GM20431 (cell line): ENCODE measurements at regions not wholly inside any gene's neighbourhood (a gene's known extent, or its start where the extent isn't known, plus 50 kb on each side); places are given as distances from the start of the nearest gene placed in this dataset.
"Not testable (repeated sequence)": the region's sequence is repeated elsewhere in the genome, so short reads cannot be mapped to it uniquely, and the experiment has no call there.

Source experiments
- in situ Hi-C: fragments of 300-500 bp; cut with MseI, MboI; formaldehyde crosslinking; loops from one replicate; pipeline ENCODE4 v1.15.0; 2020; ENCODE audit warnings: low sequenced_read_pairs; ENCODE audit not compliant: unreplicated experiment

GRCh38 chr9:22215521-22215920, 206.4 kb upstream of the CDKN2B start:
- in situ Hi-C loops = no loop called here

DNA sequence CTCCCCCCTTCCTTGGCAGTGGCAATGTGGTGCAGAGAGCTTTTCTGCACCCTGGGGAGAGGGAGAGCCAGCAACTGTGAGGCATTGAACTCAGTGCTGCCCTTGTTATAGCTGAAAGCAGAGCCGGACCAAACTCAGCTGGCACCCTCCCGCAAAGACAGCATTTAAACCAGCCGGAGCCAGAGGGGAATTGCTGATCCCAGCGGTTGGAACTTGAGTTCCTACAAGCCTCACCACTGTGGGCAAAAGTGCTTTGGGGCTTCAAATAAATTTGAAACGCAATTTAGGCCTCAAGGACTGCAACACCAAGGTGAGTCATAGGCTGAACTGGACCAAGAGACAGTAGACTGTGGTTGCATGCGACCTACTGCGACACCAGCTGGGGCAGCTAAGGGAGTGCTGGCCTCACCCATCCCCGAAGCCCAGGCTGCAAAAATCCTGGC, 207.6 kb upstream of the CDKN2B start:
- in situ Hi-C loops = no loop called here

GRCh38 chr9:22217254-22217653, 208.1 kb upstream of the CDKN2B start:
- in situ Hi-C loops = no loop called here

DNA sequence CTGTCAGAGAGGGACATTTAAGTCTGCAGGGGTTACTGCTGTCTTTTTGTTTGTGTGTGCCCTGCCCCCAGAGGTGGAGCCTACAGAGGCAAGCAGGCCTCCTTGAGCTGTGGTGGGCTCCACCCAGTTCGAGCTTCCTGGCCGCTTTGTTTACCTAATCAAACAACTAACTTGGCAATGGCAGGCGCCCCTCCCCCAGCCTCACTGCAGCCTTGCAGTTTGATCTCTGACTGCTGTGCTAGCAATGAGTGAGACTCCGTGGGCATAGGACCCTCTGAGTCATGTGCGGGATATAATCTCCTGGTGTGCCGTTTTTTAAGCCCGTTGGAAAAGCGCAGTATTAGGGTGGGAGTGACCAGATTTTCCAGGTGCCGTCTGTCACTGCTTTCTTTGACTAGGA, 216.8 kb upstream of the CDKN2B start:
- in situ Hi-C loops = not testable (repeated sequence)

GRCh38 chr9:22227986-22228385, 218.6 kb upstream of the DMRTA1 start:
- in situ Hi-C loops = no loop called here

DNA sequence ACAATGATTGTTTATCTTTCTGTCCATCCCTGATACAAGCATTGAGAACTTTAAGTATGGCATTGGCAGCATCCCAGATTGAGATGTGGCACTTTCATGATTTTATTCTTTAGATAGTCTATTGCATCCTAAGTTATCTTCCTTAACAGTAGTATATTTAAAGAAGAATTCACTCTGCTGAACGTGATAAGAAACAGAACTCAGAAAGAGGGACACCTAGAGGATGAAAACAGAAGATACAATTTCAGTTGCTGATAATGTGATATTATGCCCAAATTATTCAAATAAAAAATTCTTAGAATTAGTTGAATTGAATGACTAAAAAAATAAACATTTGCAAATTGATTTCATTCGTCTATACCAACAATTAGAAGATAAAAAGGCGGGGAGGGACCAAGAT, 218.1 kb upstream of the DMRTA1 start:
- in situ Hi-C loops = no loop called here

GRCh38 chr9:22229069-22229468, 217.6 kb upstream of the DMRTA1 start:
- in situ Hi-C loops = no loop called here

GRCh38 chr9:22231309-22231708, 215.3 kb upstream of the DMRTA1 start:
- in situ Hi-C loops = loop anchor here (10.0 kb wide), 1 partner anchor 417 kb away; no protein-coding TSS in a partner anchor

GRCh38 chr9:22232971-22233370, 213.7 kb upstream of the DMRTA1 start:
- in situ Hi-C loops = loop anchor here (10.0 kb wide), 1 partner anchor 418 kb away; no protein-coding TSS in a partner anchor

DNA sequence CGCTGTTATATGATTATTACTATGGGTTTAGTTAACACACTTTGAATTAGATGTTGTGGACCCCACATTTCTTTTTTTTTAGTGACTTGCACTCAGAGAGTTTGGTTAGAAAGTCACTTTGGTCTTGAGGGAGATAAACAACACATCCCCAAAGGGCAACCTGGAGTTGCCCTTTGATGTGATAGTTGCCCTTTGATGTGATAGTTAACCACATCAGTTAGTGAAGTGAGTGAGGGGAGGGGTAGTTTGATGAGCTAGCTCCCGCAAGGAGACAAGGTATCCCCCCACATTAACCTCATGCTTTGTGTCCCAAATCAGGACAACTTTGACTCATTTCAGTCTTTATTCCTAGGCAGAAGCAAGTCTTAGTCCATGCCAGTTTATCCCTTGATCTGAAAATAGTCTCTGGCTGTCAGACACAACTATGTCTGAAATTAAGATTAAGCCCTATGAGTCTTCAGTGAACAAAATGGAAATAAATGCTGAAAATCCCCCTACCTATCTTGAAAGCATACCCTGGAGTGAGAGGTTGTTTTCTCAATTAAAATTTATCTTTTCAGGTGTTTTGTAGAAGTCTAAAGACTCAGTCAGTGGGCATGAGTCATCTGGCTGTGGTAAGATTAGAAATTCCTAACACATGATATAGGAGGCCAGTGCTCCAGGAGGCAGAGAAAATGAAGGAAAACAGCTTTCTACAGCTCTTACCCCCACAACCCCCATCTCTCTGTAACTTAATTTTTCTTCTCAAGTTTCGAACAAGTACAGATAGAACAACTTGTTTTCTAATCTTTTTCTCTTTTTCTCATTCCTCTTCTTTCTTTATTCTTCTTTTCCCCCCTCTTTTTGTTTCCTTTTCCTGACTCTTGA, 208.9 kb upstream of the DMRTA1 start:
- in situ Hi-C loops = loop anchor here (10.0 kb wide), 1 partner anchor 423 kb away; no protein-coding TSS in a partner anchor

- in situ Hi-C loops = loop anchor here (10.0 kb wide), 1 partner anchor 424 kb away; no protein-coding TSS in a partner anchor
Observed at GRCh38 chr9:22238809-22239684, 207.6 kb upstream of the DMRTA1 start.

- in situ Hi-C loops = no loop called here
Observed at GRCh38 chr9:22240619-22241018, 206.0 kb upstream of the DMRTA1 start.

- in situ Hi-C loops = no loop called here
Observed at GRCh38 chr9:22241024-22241423, 205.6 kb upstream of the DMRTA1 start.

DNA sequence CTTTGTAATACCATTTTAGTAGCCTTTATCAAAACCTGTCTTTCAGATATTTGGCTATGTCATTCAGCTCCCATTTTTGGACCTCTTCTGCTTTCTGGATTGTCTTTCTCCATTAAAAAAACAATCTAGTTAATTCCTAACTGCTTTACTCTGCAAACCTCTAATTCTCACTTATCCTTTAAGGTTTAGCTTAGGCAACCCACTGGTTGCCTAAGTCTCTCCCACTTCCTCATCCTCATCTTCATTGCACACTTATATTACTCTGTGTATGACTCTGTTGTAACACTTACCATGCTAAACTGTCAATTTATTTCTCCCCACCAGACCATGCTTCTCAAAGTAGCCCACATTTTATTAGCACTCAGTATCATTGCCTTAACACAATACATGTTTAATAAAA, 205.0 kb upstream of the DMRTA1 start:
- in situ Hi-C loops = no loop called here

DNA sequence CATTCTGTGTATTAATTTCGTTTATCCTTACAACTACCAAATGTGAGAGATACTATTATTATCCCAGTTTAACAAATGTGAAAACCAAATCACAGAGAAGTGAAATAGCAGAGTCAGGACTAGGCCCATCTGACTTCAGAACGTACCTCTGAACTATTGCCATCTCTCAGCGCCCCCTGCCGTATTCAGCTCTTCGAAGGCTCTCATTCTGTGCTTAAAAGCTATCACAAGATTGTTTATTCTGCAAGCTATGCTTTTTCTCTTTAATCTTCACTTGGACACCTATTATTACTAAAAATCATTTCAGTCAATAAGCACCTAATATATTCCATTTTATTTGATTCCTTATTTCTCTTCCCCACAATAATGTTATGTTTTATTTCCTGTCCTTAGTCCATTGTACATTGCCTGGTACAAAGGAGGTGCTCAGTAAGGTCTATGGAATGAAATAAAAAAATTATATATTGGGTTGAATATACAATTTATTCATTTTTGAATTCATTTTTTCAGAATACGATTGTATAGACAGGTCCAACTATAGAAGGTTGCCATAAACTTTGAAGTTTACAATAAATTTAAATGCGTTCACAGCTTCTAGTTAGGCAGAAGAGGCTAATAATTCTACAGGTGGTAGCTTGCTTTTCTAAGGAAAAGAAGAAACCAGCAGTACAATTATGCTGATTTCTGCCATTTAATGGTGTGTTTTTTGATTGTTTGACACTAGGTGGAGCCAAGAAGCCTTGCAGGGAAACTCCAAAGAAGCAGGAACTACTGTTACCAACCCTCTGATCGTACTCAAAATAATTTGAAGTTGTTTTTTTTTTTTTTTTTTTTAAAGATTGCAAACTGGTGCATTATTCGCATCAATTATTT, 202.2 kb upstream of the DMRTA1 start:
- in situ Hi-C loops = no loop called here

DNA sequence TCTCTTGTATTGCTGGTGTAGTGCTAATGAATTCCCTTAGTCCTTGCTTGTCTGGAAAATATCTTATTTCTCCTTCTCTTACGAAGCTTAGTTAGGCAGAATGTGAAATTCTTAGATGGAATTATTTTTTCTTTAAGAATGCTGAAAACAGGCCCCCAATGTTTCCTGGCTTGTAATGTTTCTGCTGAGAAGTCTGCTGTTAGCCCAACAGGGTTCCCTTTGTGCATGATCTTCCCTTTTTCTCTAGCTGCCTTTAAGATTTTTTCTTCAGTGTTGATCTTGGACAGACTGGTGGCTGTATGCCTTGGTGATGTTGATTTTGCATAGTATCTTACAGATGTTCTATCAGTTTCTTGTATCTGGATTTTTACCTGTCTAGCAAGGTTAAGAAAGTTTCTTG, 191.3 kb upstream of the DMRTA1 start:
- in situ Hi-C loops = loop anchor here (25.0 kb wide), 2 partner anchors 93 to 207 kb away; no protein-coding TSS in a partner anchor

DNA sequence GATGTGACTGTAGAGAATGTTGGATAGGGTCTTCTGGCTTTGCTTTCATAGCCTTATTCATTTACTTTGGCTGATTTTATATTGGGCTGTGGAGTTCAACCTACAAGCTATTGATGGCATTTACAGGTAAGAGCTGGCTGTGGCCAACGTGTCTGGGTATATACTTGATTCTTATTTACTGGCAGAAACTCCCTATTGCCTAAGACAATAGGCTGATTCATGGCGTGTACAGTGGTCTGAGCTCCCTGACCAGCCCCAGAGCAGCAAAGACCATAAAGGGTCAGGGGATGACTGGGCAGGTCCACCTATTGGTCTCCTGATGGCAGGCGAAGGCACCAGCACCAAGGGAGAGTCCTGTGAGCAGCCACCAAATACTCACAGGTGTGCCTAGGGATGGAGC, 190.2 kb upstream of the DMRTA1 start:
- in situ Hi-C loops = loop anchor here (25.0 kb wide), 2 partner anchors 94 to 206 kb away; no protein-coding TSS in a partner anchor

DNA sequence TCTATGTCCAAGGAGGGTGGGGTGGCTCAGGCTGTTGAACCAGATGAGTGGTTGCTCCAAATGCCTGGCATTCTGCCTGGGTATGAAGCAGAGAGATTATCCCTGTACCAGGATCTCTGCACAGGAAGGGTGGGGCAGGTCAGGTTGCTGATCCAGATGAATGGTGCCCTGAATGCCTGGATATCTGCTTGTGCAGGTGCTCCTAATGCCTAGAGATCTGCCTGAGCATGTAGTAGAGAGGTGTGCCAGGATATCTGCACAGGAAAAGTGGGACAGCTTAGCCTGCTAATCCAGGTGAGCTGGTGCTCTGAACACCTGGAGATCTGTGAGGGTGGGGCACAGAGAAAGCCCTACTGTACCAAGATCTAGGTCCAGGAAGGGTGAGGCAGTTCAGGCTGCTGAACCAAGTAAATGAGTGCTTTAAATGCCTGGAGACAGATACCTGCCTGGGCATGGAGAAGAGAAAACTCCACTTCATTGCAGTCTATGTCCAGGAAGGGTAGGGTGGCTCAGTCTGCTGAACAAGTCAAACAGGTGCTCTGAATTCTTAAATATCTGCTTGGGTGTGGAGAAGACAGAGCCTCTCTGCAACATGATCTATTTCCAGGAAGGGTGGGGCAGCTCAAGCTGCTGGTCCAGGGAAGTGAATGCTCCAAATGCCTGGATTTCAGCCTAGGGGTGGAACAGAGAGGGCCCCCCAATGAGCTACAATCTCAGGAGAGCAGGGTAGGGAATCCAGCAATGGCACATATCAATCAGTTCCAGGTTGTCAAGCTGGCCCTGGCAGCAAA, 189.4 kb upstream of the DMRTA1 start:
- in situ Hi-C loops = loop anchor here (25.0 kb wide), 2 partner anchors 95 to 205 kb away; no protein-coding TSS in a partner anchor

DNA sequence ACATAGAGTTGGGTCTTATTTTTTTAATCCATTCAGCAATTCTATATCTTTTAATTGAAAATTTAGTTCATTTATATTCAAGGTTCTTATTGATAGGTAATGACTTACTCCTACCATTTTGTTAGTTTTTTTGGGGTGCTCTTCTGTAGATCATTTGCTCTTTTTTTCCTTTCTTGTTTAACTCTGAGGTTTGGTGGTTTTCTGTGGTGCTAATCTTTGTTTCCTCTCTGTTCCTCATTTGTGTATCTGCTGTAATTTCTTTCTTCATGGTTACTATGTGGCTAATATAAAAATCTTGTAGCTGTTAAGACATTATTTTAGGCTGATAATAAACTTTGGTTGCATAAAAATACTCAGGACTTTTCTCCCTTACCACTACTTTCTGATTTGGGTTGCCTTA, 181.6 kb upstream of the DMRTA1 start:
- in situ Hi-C loops = loop anchor here (25.0 kb wide), 2 partner anchors 103 to 197 kb away; no protein-coding TSS in a partner anchor
